ENCODE measurements at regions not wholly inside any gene's neighbourhood (a gene's known extent, or its start where the extent isn't known, plus 50 kb on each side); places are given as distances from the start of the nearest gene placed in this dataset.
"Not testable (repeated sequence)": the region's sequence is repeated elsewhere in the genome, so short reads cannot be mapped to it uniquely, and the experiment has no call there.

DNA sequence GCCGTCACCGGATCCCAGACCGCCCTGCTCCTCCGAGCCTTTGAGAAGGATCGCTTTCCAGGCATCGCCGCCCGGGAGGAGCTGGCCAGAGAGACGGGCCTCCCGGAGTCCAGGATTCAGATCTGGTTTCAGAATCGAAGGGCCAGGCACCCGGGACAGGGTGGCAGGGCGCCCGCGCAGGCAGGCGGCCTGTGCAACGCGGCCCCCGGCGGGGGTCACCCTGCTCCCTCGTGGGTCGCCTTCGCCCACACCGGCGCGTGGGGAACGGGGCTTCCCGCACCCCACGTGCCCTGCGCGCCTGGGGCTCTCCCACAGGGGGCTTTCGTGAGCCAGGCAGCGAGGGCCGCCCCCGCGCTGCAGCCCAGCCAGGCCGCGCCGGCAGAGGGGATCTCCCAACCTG, 127.0 kb upstream of the FRG2B start:
- TF ChIP-seq CTCF (IDR thresholded peaks at IDR 0.05; ENCODE audit: borderline replicate concordance, extremely low read depth, low read length, poor library complexity, severe bottlenecking); EZH2 (IDR thresholded peaks at IDR 0.05; ENCODE audit: borderline replicate concordance, low read depth, low read length, severe bottlenecking): not testable (repeated sequence)

All from DND-41 (cell line).